GM12873 (cell line): ENCODE measurements at regions not wholly inside any gene's neighbourhood (a gene's known extent, or its start where the extent isn't known, plus 50 kb on each side); places are given as distances from the start of the nearest gene placed in this dataset.

ENCODE experiments used
- TF ChIP-seq, protein P1 (sequence below): IDR thresholded peaks from 2 replicates; pipeline ENCODE4 v1.5.1; 2012; ENCODE audit warnings: low read depth, mild to moderate bottlenecking, moderate library complexity, low read length, control low read depth; ENCODE audit not compliant: insufficient read depth; ENCODE audit errors: missing control alignments

DNA sequence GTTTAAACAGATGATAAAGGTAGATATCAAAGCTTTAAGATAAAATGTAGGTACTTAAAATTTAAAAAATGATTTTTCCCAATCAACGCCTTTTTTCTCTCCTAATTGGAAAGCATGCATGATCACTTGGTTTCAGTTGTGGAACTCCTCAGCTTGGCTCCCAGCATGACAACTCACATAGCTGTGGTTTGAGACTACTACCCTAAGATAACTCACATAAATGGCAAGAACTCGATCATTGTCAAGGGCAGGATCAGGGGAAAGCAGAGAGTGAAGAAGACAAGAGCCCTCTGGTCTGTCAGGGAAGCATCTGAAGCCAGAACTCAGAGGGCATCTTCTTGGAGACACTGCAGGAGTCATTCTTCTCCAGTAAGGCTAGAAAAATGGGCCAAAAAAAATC is 516.7 kb downstream of the NTRK3 start:
- TF ChIP-seq, protein P1, sequence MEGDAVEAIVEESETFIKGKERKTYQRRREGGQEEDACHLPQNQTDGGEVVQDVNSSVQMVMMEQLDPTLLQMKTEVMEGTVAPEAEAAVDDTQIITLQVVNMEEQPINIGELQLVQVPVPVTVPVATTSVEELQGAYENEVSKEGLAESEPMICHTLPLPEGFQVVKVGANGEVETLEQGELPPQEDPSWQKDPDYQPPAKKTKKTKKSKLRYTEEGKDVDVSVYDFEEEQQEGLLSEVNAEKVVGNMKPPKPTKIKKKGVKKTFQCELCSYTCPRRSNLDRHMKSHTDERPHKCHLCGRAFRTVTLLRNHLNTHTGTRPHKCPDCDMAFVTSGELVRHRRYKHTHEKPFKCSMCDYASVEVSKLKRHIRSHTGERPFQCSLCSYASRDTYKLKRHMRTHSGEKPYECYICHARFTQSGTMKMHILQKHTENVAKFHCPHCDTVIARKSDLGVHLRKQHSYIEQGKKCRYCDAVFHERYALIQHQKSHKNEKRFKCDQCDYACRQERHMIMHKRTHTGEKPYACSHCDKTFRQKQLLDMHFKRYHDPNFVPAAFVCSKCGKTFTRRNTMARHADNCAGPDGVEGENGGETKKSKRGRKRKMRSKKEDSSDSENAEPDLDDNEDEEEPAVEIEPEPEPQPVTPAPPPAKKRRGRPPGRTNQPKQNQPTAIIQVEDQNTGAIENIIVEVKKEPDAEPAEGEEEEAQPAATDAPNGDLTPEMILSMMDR: no peak

DNA sequence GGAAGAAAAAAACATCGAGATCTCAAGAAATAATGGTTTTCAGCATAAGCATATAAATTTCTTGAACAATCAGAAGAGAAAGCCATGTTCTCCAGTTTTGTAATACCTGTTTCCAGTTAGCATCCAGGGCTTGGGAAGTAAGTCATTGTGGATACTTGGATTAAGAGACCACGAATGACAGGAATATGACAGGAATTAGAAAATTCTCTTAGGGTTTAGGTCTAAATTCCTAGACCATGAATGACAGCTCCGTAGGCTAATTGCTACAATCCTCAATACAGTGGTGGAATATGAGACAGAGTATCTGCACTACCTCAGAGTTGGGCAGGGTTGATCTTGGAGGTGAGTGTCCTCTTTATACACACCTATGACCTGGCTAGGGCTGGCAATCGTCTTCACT is 517.5 kb downstream of the NTRK3 start:
- TF ChIP-seq, protein P1: no peak

DNA sequence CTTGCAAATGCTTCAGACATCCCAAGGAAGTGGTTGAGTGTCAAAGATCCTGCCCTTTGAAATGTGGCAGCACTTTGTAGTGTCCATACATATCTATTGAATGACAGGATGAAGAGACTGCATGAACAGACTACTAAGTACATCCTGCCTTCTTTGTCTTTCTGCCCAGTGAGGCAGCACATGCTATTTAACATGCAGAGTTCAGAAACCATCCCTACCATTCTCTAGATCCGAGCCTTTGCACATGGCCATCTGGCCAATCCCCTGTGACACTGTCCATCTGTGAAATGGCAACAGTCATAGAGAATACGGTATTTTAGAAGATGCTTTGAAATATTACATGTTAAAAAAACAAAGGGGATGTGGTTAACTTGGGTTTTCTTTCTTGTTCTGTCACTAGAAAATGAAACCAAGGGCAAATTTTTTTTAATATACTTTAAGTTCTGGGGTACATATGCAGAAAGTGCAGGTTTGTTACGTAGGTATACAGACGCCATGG is 519.6 kb downstream of the NTRK3 start:
- TF ChIP-seq, protein P1: no peak

DNA sequence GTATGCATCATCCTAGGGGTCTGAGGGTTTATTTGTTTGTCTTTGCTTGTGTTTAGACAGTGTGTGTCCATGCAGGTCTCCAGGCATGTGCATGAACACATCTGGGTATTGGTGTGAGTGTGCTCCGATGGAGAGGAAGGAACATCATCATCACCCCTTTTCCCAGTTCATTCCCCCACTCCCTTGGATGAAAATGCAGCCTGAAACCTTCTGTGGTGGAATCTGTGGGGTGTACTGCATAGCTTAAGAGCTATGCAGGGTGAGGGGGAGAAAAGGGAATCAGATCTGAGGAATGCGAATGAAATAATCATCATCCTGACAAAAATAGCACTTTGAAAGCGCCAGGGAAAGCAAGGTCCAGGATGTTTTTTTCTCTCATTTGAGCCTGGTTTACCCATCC is 520.1 kb downstream of the NTRK3 start:
- TF ChIP-seq, protein P1: no peak

DNA sequence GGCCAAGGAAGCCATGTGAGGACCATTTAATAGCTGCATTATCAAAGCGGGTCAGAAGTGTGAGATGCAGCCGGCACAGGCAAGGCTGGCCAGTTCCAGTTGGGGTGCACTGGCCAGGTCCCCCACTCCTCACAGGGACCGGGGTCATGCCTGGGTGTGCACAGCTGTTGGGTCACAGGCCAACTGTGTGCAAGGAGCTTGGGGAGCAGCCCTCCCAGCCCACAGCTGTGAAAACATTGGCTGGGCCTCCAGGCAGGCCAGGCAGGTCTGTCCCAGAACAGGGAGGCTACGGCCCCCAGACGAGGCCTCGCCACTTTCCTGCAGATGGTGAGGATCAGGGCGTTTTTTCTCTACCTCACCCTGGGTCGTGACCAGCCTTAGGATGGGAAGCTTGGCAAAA is 521.0 kb downstream of the NTRK3 start:
- TF ChIP-seq, protein P1: no peak

DNA sequence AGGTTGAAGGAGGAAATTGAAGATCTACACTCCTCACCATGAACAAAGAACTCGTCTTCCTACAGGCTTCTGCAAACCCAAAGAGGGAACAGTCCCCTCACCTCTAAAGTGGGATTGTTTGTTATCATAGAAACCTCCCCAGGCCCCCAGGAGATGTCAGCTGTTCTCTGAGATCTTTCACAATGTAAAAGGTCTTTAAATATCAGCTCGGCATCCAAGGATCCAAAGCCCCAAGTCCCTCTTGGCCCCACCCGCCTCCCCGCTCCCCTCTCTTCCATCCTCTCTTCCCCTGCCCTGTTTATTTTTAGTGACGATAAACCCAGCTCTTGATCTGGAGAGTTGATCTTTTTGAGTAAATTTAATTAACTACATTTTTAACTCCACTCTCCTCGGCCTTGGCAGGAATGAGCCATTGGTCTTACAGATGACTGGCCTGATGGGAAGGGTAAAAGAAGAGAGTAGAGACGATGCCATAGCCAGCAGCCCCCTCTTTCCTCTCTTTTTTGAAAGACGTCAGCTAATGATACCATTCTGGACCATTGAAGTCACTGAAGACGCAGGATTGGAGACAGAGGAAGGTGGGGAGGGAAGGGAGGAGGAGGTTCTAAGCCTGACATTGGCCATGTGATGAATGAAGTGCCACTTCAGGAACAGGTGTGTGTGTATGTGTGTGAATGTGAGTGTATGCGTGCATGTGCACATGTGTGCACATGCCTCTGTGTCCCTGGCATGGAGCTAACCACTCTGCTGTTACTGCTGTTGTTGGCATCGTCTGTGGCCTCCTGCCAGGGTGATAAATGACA is 521.8 kb downstream of the NTRK3 start:
- TF ChIP-seq, protein P1: no peak

DNA sequence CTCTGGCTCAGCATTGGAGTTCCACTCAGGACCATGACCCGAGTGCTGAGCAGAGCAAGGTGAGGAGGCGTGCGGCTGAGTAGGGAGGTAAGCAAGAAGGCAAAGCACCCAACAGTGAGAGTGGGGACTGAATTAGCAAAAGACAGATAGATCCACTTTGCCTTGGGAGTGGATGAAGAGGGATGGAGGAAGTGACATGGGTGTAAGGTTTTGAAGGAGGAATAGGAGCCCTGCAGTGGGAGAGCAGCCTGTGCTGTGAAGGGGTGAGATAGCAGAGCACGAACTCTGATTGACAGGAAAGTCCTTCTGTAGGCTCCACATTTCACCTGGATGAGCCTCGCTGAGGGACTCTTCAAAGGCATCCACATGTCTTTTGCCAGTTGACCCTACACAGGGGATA is 522.6 kb downstream of the NTRK3 start:
- TF ChIP-seq, protein P1: no peak
